Adrenal gland (tissue), 5 donors: ENCODE measurements at regions not wholly inside any gene's neighbourhood (a gene's known extent, or its start where the extent isn't known, plus 50 kb on each side); places are given as distances from the start of the nearest gene placed in this dataset.
"Not testable (repeated sequence)": the region's sequence is repeated elsewhere in the genome, so short reads cannot be mapped to it uniquely, and the experiment has no call there.

Experiments
- CTCF ChIP-seq, 6 experiments: fragments of 450-650 bp in 4 of 6; fragments of 200-600 bp in 2 of 6; sonication (generic) in 1 of 6; IDR thresholded peaks; 1 replicate in 5 of 6; 2 replicates in 1 of 6; pipeline versions ENCODE4 v1.5.1 to v1.8.0; 2016 to 2021; ENCODE audit warnings: antibody characterized with exemption in 6 of 6, mild to moderate bottlenecking in 2 of 6, moderate library complexity in 1 of 6
- POLR2A ChIP-seq, 2 donors: fragments of 450-650 bp; IDR thresholded peaks; one replicate each; pipeline ENCODE4 v1.6.1; 2017; ENCODE audit warnings: antibody characterized with exemption in 2 of 2, mild to moderate bottlenecking in 2 of 2, moderate library complexity in 1 of 2
- donor health status: DM: no; HTN: no; CAD: no.

- not testable (repeated sequence) for TF ChIP-seq CTCF, POLR2A (IDR thresholded peaks at IDR 0.05)
Measured at GRCh38 chr1:187298-187697, 264.2 kb downstream of the OR4F29 start.
